Stromal cell of bone marrow (primary cell): ENCODE measurements at regions not wholly inside any gene's neighbourhood (a gene's known extent, or its start where the extent isn't known, plus 50 kb on each side); places are given as distances from the start of the nearest gene placed in this dataset.
A peak's percentile ranks its signal among the peaks of the same experiment; 100 is the strongest.

Experiments used
- DNase-seq: peaks from one replicate; pipeline ENCODE4 v3.0.0-alpha.2; 2012; ENCODE audit warnings: low read depth

GRCh38 chr20:40738976-40739375, 49.9 kb upstream of the MAFB start:
- no peak for DNase-seq

GRCh38 chr20:40739841-40740240, 50.8 kb upstream of the MAFB start:
- no peak for DNase-seq

- peak; percentile 10 for DNase-seq
Observed at GRCh38 chr20:40741507-40742106, 52.6 kb upstream of the MAFB start.

GRCh38 chr20:40743141-40743775, 54.2 kb upstream of the MAFB start:
- no peak for DNase-seq

GRCh38 chr20:40744072-40744817, 55.2 kb upstream of the MAFB start:
- no peak for DNase-seq

- DNase-seq, result no peak
Observed at GRCh38 chr20:40744818-40745175, 55.8 kb upstream of the MAFB start.

GRCh38 chr20:40746251-40746650, 57.2 kb upstream of the MAFB start:
- DNase-seq, result no peak

GRCh38 chr20:40748182-40748581, 59.1 kb upstream of the MAFB start:
- DNase-seq, result no peak

GRCh38 chr20:40749985-40750506, 61.0 kb upstream of the MAFB start:
- peak; percentile 13 for DNase-seq

GRCh38 chr20:40750541-40751035, 61.6 kb upstream of the MAFB start:
- peak; percentile 10 for DNase-seq

- DNase-seq, result no peak
Observed at GRCh38 chr20:40753472-40753871, 64.4 kb upstream of the MAFB start.

- no peak for DNase-seq
Observed at GRCh38 chr20:40754339-40754943, 65.4 kb upstream of the MAFB start.

- no peak for DNase-seq
Observed at GRCh38 chr20:40757087-40757486, 68.1 kb upstream of the MAFB start.

GRCh38 chr20:40758790-40759189, 69.8 kb upstream of the MAFB start:
- DNase-seq, result no peak

- no peak for DNase-seq
Observed at GRCh38 chr20:40760399-40760798, 71.4 kb upstream of the MAFB start.

GRCh38 chr20:40763646-40764295, 74.7 kb upstream of the MAFB start:
- DNase-seq, result peak; percentile 29

GRCh38 chr20:40765814-40766480, 76.9 kb upstream of the MAFB start:
- no peak for DNase-seq

GRCh38 chr20:40766790-40767614, 78.0 kb upstream of the MAFB start:
- no peak for DNase-seq

- DNase-seq, result no peak
Observed at GRCh38 chr20:40767615-40767924, 78.5 kb upstream of the MAFB start.

- no peak for DNase-seq
Observed at GRCh38 chr20:40768105-40768504, 79.1 kb upstream of the MAFB start.
